Epithelial cell of proximal tubule (primary cell): ENCODE measurements at regions not wholly inside any gene's neighbourhood (a gene's known extent, or its start where the extent isn't known, plus 50 kb on each side); places are given as distances from the start of the nearest gene placed in this dataset.

Experiments
- DNase-seq: peaks from one replicate; pipeline ENCODE4 v3.0.0-alpha.2; 2011; ENCODE audit warnings: low read depth
- H3K4me3 ChIP-seq: 2 replicates; pipeline ENCODE4 v1.5.1; 2011; ENCODE audit warnings: low read depth, mild to moderate bottlenecking, low read length
- TF ChIP-seq, protein P1 (sequence below): conservative IDR thresholded peaks from 2 replicates; pipeline ENCODE4 v1.5.1; 2012; ENCODE audit warnings: low read depth, mild to moderate bottlenecking, low read length

DNA sequence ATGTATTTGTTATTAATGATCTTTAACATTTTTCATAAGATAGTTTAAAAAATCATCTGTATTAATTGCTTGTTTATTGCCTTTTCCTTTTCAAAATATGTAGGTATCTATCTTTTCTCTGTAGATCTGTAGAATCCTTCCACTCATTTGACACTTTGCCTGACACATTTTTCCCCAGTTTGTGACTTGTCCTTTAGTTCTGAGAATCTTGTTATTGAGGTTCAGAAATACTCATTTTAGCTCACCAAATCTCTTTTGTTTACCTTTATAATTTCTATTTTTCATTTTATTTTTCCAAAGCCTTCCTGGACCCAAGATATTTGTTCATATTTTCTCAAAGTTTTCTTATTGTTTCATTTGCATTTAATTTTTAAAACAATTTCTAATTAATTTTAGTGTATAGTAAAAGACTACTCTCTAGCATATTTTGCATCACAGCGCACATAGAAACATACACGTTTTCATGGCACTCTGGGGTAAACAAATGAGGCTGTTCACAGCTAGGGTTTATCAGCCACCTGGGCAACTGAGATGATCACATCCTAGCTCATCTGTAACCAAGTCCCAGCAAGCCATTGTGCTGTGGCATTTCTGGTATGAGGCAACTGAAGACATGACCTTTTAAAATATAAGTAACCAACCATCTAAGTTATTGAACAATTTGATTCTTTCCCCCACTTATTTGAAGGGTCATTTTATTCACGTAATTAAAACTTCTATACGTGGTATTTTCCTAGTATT, 275.7 kb downstream of the ADGB start:
- no peak for DNase-seq
- H3K4me3 ChIP-seq, result no peak overlapping the region
- TF ChIP-seq, protein P1, sequence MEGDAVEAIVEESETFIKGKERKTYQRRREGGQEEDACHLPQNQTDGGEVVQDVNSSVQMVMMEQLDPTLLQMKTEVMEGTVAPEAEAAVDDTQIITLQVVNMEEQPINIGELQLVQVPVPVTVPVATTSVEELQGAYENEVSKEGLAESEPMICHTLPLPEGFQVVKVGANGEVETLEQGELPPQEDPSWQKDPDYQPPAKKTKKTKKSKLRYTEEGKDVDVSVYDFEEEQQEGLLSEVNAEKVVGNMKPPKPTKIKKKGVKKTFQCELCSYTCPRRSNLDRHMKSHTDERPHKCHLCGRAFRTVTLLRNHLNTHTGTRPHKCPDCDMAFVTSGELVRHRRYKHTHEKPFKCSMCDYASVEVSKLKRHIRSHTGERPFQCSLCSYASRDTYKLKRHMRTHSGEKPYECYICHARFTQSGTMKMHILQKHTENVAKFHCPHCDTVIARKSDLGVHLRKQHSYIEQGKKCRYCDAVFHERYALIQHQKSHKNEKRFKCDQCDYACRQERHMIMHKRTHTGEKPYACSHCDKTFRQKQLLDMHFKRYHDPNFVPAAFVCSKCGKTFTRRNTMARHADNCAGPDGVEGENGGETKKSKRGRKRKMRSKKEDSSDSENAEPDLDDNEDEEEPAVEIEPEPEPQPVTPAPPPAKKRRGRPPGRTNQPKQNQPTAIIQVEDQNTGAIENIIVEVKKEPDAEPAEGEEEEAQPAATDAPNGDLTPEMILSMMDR, result no peak

GRCh38 chr6:146875927-146876270, 277.1 kb downstream of the ADGB start:
- DNase-seq, result no peak
- H3K4me3 ChIP-seq, result no peak overlapping the region

DNA sequence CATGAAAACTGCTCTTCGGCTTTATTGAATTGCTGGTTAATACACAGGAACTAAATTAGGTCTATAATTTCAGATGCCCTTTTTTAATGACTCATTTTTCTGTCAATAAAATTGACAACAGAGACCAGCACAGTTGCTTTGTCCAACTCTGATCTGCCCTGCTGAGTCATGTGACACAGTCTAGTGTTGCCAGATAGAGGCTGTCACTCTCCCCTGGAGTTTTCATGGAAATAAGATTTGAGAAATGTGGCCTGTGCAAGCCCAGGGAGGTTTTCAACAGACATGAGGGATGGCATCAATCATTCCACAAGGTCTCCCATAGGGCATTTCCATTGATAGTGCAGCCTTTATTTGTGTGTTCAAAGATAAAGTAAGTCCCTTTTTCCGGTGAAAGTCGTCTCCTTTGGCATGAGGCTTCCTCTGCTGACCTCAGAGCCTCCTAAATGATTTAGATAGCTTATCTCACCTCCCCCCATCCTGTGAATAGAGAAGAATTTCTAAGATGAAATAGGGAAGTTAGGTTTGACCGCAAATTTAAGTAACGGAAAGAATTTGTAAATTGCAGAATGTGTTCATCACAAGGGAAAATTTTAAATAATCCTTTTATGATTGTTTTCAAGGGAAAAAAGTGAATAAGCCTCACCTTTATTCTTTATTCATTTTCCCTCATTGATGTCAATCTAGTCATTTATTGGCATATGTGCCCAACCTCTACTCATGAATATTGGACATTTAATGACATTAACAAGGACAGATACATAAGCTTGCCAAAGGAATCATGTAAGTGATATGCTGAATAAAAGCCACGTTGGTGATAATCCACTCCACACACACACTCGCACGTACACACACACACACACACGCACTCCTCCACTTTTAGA, 277.7 kb downstream of the ADGB start:
- no peak overlapping the region for H3K4me3 ChIP-seq
- no peak for DNase-seq
- TF ChIP-seq, protein P1, result no peak

More at GRCh38 chr6:146875927-146876270, 277.1 kb downstream of the ADGB start:
- TF ChIP-seq, protein P1, result no peak

- no peak for DNase-seq
- TF ChIP-seq, protein P1, result no peak
Measured at GRCh38 chr6:146878168-146878951, 279.6 kb downstream of the ADGB start.

GRCh38 chr6:146878952-146879340, 280.2 kb downstream of the ADGB start:
- TF ChIP-seq, protein P1, result no peak
- H3K4me3 ChIP-seq, result no peak overlapping the region
- no peak for DNase-seq

More at GRCh38 chr6:146878168-146878951, 279.6 kb downstream of the ADGB start:
- H3K4me3 ChIP-seq, result no peak overlapping the region

DNA sequence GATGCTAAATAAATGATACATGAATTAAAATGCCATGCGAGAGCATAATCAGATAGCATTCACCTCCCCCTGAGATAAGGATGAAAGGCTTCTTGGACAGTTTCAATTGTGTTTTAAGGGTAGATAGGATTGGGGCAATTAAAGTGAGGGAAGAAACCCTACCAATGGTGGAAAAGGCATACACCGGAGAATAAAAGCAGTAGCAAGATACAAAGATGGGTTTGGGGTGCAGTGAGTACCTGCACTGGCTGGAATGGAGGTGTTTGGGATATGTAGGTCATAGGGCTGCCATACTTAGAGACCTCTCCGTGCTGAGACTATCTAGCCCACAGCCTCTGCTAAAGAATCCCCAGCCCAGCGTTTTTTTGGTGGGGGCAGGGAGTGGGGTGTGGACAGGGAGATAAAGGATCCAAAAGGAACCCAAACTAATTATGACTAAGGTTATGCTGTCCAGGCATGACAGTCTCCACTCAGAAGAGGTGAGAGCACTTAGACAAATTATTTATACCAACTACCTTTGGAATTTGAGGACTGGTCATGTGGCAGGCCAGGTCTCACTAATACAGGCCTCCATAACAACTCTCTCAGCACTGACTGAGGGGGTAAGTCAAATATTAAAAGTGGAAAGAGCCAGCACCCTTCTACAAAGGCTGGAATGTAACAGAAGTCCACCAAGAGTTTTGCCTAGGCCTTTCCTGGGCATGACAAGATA, 280.8 kb downstream of the ADGB start:
- DNase-seq, result no peak
- no peak overlapping the region for H3K4me3 ChIP-seq
- TF ChIP-seq, protein P1, result no peak
